ENCODE measurements at regions not wholly inside any gene's neighbourhood (a gene's known extent, or its start where the extent isn't known, plus 50 kb on each side); places are given as distances from the start of the nearest gene placed in this dataset.

DNA sequence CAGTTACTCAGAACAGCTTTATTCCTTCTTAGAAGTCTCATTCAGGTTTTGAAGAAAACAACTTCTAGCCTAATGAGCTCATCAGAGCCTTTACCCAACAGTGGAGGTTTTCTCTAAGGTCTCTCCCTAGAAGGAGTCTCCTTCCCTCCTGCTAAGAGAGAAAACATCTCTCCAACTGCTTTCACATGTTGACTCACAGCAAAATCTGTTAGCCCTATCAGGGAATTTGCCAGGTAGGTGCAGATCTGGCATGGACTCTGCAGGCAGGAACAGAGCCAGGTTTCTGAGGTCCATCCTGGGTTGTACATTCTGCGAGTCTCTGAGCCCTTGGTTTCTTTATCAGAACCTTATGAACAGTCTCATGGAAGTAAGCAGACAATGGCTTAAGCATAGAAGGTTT is 214.4 kb downstream of the HIPK3 start:
- Histone ChIP-seq H3K36me3 (no peaks in the 10 kb centered on the region), H3K27me3 (no peaks in the 10 kb centered on the region), H3K27ac (no peak overlapping the region), H3K9me3 (no peaks in the 10 kb centered on the region), H3K4me1 (no peaks in the 10 kb centered on the region), H3K4me3 (no peak overlapping the region)
- intact Hi-C loops (cut with DNase I; ENCODE audit: low total_unique reads): no loop called here
- no peak for TF ChIP-seq POLR2A (IDR thresholded peaks at IDR 0.05)
- TF ChIP-seq, protein P1, sequence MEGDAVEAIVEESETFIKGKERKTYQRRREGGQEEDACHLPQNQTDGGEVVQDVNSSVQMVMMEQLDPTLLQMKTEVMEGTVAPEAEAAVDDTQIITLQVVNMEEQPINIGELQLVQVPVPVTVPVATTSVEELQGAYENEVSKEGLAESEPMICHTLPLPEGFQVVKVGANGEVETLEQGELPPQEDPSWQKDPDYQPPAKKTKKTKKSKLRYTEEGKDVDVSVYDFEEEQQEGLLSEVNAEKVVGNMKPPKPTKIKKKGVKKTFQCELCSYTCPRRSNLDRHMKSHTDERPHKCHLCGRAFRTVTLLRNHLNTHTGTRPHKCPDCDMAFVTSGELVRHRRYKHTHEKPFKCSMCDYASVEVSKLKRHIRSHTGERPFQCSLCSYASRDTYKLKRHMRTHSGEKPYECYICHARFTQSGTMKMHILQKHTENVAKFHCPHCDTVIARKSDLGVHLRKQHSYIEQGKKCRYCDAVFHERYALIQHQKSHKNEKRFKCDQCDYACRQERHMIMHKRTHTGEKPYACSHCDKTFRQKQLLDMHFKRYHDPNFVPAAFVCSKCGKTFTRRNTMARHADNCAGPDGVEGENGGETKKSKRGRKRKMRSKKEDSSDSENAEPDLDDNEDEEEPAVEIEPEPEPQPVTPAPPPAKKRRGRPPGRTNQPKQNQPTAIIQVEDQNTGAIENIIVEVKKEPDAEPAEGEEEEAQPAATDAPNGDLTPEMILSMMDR (IDR thresholded peaks at IDR 0.05): no peak
- DNase-seq: no peak

DNA sequence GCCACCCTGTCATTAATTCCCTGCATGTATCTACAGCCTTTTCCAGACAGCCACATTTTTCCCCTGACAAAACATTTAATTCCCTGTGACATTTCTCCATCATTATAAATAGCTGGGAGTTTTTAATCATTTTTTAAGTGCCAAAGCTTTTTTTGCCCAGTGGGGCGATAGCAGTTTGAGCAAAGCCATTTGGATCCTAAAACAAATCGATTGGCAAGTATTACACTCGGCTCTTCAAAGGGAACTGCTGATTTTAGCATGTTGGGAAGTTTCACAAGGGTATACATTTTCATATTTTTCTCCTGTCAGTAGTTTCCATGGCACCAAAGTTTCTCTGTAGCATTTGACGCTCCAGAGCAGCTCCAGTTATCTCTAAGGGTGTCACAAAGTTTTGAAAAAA is 210.8 kb downstream of the HIPK3 start:
- Histone ChIP-seq H3K4me1 (no peaks in the 10 kb centered on the region), H3K4me3 (no peak overlapping the region), H3K27ac (no peak overlapping the region), H3K36me3 (no peaks in the 10 kb centered on the region), H3K9me3 (no peaks in the 10 kb centered on the region), H3K27me3 (no peaks in the 10 kb centered on the region)
- TF ChIP-seq, protein P1 (IDR thresholded peaks at IDR 0.05): no peak
- TF ChIP-seq POLR2A (IDR thresholded peaks at IDR 0.05): no peak
- intact Hi-C loops (cut with DNase I; ENCODE audit: low total_unique reads): no loop called here
- no peak for DNase-seq

DNA sequence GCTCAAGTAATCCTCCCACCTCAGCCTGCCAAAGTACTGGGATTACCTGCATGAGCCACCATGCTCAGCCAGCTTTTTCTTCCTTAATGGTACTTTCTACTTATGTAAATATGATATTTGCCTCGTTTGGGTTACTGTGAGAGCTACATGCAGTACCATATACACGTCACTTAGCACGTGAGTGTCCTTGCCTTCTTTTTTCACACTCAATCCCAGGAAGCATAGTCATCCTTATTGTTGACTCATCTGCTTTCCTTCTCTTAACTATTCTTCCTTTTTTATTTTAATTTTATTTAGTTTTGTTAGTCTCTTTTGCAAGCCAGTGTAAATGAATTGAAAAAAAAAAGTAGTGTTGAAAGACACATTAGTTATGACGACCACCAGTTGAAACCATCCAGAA is 205.9 kb downstream of the HIPK3 start:
- DNase-seq: no peak
- no peak overlapping the region for H3K27ac ChIP-seq
- H3K27me3 ChIP-seq: no peaks in the 10 kb centered on the region
- H3K9me3 ChIP-seq: no peaks in the 10 kb centered on the region
- TF ChIP-seq, protein P1 (IDR thresholded peaks at IDR 0.05): no peak
- no peak for TF ChIP-seq POLR2A (IDR thresholded peaks at IDR 0.05)
- no peaks in the 10 kb centered on the region for H3K36me3 ChIP-seq
- H3K4me3 ChIP-seq: no peak overlapping the region
- intact Hi-C loops (cut with DNase I; ENCODE audit: low total_unique reads): no loop called here
- no peaks in the 10 kb centered on the region for H3K4me1 ChIP-seq

DNA sequence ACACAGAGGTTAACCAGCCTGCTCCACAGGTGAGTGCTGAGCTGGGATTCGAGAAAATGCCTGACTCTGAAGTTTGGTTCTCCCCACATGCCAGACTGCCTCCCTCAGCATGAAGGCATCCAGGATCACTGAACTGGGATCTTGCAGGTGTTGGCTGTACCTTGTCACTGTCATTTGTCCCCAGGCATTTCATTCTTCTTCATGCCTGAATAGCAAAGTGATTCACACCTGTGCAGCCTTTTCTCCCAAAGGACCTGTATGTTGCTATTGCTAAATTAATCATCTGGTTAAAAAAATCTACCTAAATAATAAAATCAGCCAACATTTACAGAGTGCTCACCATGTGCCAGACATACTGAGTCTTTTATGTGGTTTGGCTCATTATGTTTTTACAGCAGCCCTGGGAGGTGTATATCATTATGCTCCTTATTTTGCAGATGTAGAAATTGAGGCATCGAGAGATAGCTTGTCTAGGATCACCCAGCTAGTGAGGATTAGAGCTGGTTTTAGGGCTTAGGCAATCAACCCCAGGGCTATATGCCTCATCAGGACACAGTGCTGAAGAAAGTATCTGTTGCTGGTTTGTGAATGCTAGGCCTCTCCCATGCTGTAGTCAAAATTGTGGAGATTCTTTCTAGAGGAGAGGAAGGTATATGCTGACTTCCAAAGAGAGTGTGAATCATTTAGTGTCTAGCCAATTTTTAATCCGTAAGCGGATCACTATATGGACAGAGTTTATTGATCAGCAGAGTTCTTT is 204.4 kb downstream of the HIPK3 start:
- no peaks in the 10 kb centered on the region for H3K9me3 ChIP-seq
- TF ChIP-seq, protein P1 (IDR thresholded peaks at IDR 0.05): no peak
- no peak for TF ChIP-seq POLR2A (IDR thresholded peaks at IDR 0.05)
- H3K4me3 ChIP-seq: no peak overlapping the region
- no peaks in the 10 kb centered on the region for H3K27me3 ChIP-seq
- H3K27ac ChIP-seq: no peak overlapping the region
- H3K4me1 ChIP-seq: no peaks in the 10 kb centered on the region
- no peak for DNase-seq
- no peaks in the 10 kb centered on the region for H3K36me3 ChIP-seq
- intact Hi-C loops (cut with DNase I; ENCODE audit: low total_unique reads): no loop called here

DNA sequence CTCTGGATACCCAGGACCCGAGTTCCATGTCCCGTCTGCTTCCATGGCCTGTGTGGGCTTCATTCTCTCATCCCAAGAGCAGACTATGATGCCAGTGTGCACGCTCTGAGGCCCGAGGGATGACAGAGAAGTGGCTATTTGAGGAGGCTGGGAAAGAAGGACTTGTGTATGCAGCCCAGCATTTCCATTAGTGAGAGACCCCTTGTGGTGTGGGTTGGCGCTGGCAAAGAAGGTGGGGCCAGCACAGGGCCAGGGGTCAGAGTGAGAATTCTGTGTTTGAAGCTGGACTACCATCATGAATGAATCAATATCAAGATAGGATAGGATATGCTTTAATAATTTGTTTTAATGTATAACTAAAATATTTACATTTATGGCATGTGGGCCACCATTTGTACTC is 200.8 kb downstream of the HIPK3 start:
- H3K36me3 ChIP-seq: no peaks in the 10 kb centered on the region
- no peaks in the 10 kb centered on the region for H3K4me1 ChIP-seq
- intact Hi-C loops (cut with DNase I; ENCODE audit: low total_unique reads): no loop called here
- H3K27me3 ChIP-seq: no peaks in the 10 kb centered on the region
- no peaks in the 10 kb centered on the region for H3K9me3 ChIP-seq
- H3K27ac ChIP-seq: no peak overlapping the region
- TF ChIP-seq, protein P1 (IDR thresholded peaks at IDR 0.05): no peak
- no peak for TF ChIP-seq POLR2A (IDR thresholded peaks at IDR 0.05)
- no peak overlapping the region for H3K4me3 ChIP-seq
- DNase-seq: no peak

All from uterus (tissue), 3 donors.